H9 (cell line): ENCODE measurements at regions not wholly inside any gene's neighbourhood (a gene's known extent, or its start where the extent isn't known, plus 50 kb on each side); places are given as distances from the start of the nearest gene placed in this dataset.

ENCODE experiments used
- DNase-seq: peaks from one replicate; pipeline ENCODE4 v3.0.0-alpha.2; 2017
- H2AFZ ChIP-seq: one replicate; pipeline ENCODE4 v1.6.1; 2013; ENCODE audit warnings: mild to moderate bottlenecking, low read length, control low read depth, moderate library complexity
- H2AK5ac ChIP-seq: 2 replicates; pipeline ENCODE4 v1.6.1; 2013; ENCODE audit warnings: low read length, control low read depth, mixed read lengths; ENCODE audit not compliant: insufficient read length
- H2BK120ac ChIP-seq: one replicate; pipeline ENCODE4 v1.6.1; 2013; ENCODE audit warnings: low read depth, mild to moderate bottlenecking, low read length, control low read depth, inconsistent platforms; ENCODE audit not compliant: poor library complexity, severe bottlenecking
- H2BK12ac ChIP-seq: 2 replicates; pipeline ENCODE4 v1.6.1; 2013; ENCODE audit warnings: low read length, control low read depth, mixed read lengths, low read depth; ENCODE audit not compliant: insufficient read length
- H2BK15ac ChIP-seq: 2 replicates; pipeline ENCODE4 v1.6.1; 2013; ENCODE audit warnings: low read depth, low read length, control low read depth
- H2BK20ac ChIP-seq: one replicate; pipeline ENCODE4 v1.6.1; 2013; ENCODE audit warnings: low read depth, mild to moderate bottlenecking, low read length, control low read depth, inconsistent platforms; ENCODE audit not compliant: poor library complexity, severe bottlenecking
- H2BK5ac ChIP-seq: 2 replicates; pipeline ENCODE4 v1.6.1; 2013; ENCODE audit warnings: low read length, control low read depth, mixed read lengths; ENCODE audit not compliant: insufficient read length
- H3K14ac ChIP-seq: 2 replicates; pipeline ENCODE4 v1.6.1; 2013; ENCODE audit warnings: low read length, control low read depth; ENCODE audit not compliant: insufficient read depth
- H3K18ac ChIP-seq: 2 replicates; pipeline ENCODE4 v1.6.1; 2013; ENCODE audit warnings: low read depth, mild to moderate bottlenecking, mixed read lengths, low read length, control low read depth; ENCODE audit not compliant: insufficient read length
- H3K23ac ChIP-seq: 2 replicates; pipeline ENCODE4 v1.6.1; 2013; ENCODE audit warnings: low read length, control low read depth, mixed read lengths, low read depth; ENCODE audit not compliant: insufficient read length
- H3K23me2 ChIP-seq: 2 replicates; pipeline ENCODE4 v1.6.1; 2013; ENCODE audit warnings: low read depth, mild to moderate bottlenecking, mixed read lengths, low read length, control low read depth; ENCODE audit not compliant: insufficient read length, poor library complexity, severe bottlenecking
- H3K27ac ChIP-seq: 2 replicates; pipeline ENCODE4 v1.5.1; 2013; ENCODE audit warnings: low read length, control low read depth, mixed read lengths, low read depth; ENCODE audit not compliant: insufficient read length
- H3K27me3 ChIP-seq: 2 replicates; pipeline ENCODE4 v1.6.1; 2013; ENCODE audit warnings: low read length, control low read depth, inconsistent platforms; ENCODE audit not compliant: insufficient read depth
- H3K4ac ChIP-seq: 2 replicates; pipeline ENCODE4 v1.6.1; 2013; ENCODE audit warnings: low read depth, mild to moderate bottlenecking, control low read depth, inconsistent platforms, low read length, moderate library complexity
- H3K4me1 ChIP-seq: 2 replicates; pipeline ENCODE4 v1.6.1; 2013; ENCODE audit warnings: low read length, control low read depth, inconsistent platforms; ENCODE audit not compliant: insufficient read depth
- H3K4me2 ChIP-seq: 2 replicates; pipeline ENCODE4 v1.6.1; 2013; ENCODE audit warnings: low read length, control low read depth, mixed read lengths; ENCODE audit not compliant: insufficient read length, insufficient read depth
- H3K56ac ChIP-seq: 2 replicates; pipeline ENCODE4 v1.6.1; 2013; ENCODE audit warnings: low read depth, mild to moderate bottlenecking, mixed read lengths, low read length, control low read depth; ENCODE audit not compliant: insufficient read length
- H3K79me1 ChIP-seq: 2 replicates; pipeline ENCODE4 v1.6.1; 2013; ENCODE audit warnings: low read depth, mild to moderate bottlenecking, moderate library complexity, low read length, control low read depth, inconsistent platforms; ENCODE audit not compliant: insufficient read depth, poor library complexity, severe bottlenecking
- H3K79me2 ChIP-seq: 2 replicates; pipeline ENCODE4 v1.6.1; 2013; ENCODE audit warnings: low read length, control low read depth, inconsistent platforms; ENCODE audit not compliant: insufficient read depth
- H3K9ac ChIP-seq: 2 replicates; pipeline ENCODE4 v1.6.1; 2013; ENCODE audit warnings: low read length, control low read depth, mixed read lengths; ENCODE audit not compliant: insufficient read length; ENCODE audit errors: extremely low read depth
- H3K9me3 ChIP-seq: one replicate; pipeline ENCODE4 v1.6.1; 2013; ENCODE audit warnings: low read depth, low read length, inconsistent platforms; ENCODE audit not compliant: control insufficient read depth
- H3T11ph ChIP-seq: one replicate; pipeline ENCODE4 v1.6.1; 2013; ENCODE audit warnings: mild to moderate bottlenecking, low read length, control low read depth, inconsistent platforms
- H4K20me1 ChIP-seq: one replicate; pipeline ENCODE4 v1.6.1; 2013; ENCODE audit not compliant: control insufficient read depth, insufficient read length, insufficient read depth
- H4K5ac ChIP-seq: 2 replicates; pipeline ENCODE4 v1.6.1; 2013; ENCODE audit warnings: low read depth, mild to moderate bottlenecking, mixed read lengths, low read length, control low read depth; ENCODE audit not compliant: insufficient read length
- H4K8ac ChIP-seq: replicated peaks from 2 replicates; pipeline ENCODE4 v1.6.1; 2013; ENCODE audit warnings: low read length, control low read depth, mixed read lengths, low read depth; ENCODE audit not compliant: insufficient read length
- H4K91ac ChIP-seq: 2 replicates; pipeline ENCODE4 v1.6.1; 2013; ENCODE audit warnings: low read depth, mild to moderate bottlenecking, moderate library complexity, mixed read lengths, low read length, control low read depth; ENCODE audit not compliant: insufficient read length
- H3K27ac Mint-ChIP-seq, 3 experiments: 2 replicates in 2 of 3; 3 replicates in 1 of 3; pipeline ENCODE4 v1.8.0; 2020 to 2021; ENCODE audit warnings: mixed read lengths in 3 of 3, mild to moderate bottlenecking in 1 of 3, moderate library complexity in 1 of 3
- H3K27me3 Mint-ChIP-seq: 2 replicates; pipeline ENCODE4 v1.8.0; 2021; ENCODE audit warnings: low read depth, mild to moderate bottlenecking, moderate library complexity, mixed read lengths
- H3K36me3 Mint-ChIP-seq, 3 experiments: 2 replicates in 2 of 3; 3 replicates in 1 of 3; pipeline ENCODE4 v1.8.0; 2020 to 2021; ENCODE audit warnings: low read depth in 3 of 3, mixed read lengths in 3 of 3; ENCODE audit not compliant: insufficient read depth in 1 of 3
- H3K4me1 Mint-ChIP-seq, 2 experiments: 2 replicates each; pipeline ENCODE4 v1.8.0; 2020; ENCODE audit warnings: mixed read lengths in 2 of 2
- H3K4me3 Mint-ChIP-seq, 2 experiments: 2 replicates in 1 of 2; 3 replicates in 1 of 2; pipeline ENCODE4 v1.8.0; 2020 to 2021; ENCODE audit warnings: mild to moderate bottlenecking in 2 of 2, mixed read lengths in 2 of 2, moderate library complexity in 1 of 2
- H3K9me3 Mint-ChIP-seq, 2 experiments: 2 replicates in 1 of 2; 3 replicates in 1 of 2; pipeline ENCODE4 v1.8.0; 2020; ENCODE audit warnings: mild to moderate bottlenecking in 2 of 2, mixed read lengths in 2 of 2, moderate library complexity in 1 of 2
- WGBS: extraction: QIAGEN DNeasy Blood & Tissue Kit; methylation state at CpG from one replicate; pipeline ENCODE4 v1.1.7; 2013; ENCODE audit warnings: missing lambda C conversion rate, low lambda C conversion rate, mixed read lengths; ENCODE audit not compliant: insufficient read length; ENCODE audit errors: extremely low coverage; 5-methylcytosine and 5-hydroxymethylcytosine counted together
- TF ChIP-seq, protein P1 (sequence below): fragments of 200-600 bp; sonication (generic); conservative IDR thresholded peaks from 3 replicates; pipeline ENCODE4 v1.8.0; 2021; ENCODE audit warnings: antibody characterized with exemption, mild to moderate bottlenecking

DNA sequence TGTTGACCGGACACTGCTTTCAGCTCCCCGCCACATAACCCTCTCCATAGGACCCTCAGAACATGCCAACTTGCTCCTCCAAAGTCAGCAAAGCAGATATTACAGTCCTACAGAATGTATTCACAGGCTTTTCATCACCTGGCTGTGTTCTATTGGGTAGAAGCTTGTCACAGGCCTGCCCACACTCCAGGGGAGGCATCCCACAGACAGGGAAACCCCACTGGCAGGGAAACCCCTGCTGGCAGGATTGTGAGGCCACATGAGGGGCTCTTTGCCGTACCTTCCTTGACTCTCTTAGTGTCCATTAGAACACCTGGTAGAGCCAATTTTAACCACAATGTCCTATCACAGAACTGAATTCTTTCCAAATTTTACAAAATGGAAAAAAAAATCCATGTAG is 344.2 kb upstream of the MGMT start:
- no peak overlapping the region for H3K27ac ChIP-seq
- no peak overlapping the region for H2BK15ac ChIP-seq
- H3K4me3 Mint-ChIP-seq: no peak overlapping the region

More for the DNA sequence above, 344.2 kb upstream of the MGMT start:
- H3K79me1 ChIP-seq: no peaks in the 10 kb centered on the region
- no peak overlapping the region for H4K8ac ChIP-seq
- no peaks in the 10 kb centered on the region for H3K23me2 ChIP-seq
- no CpG with 5 or more reads among the region's 3 CpGs for WGBS
- H3K4me2 ChIP-seq: no peak overlapping the region
- no peaks in the 10 kb centered on the region for H4K20me1 ChIP-seq
- H3K4me1 ChIP-seq: no peaks in the 10 kb centered on the region
- Mint-ChIP-seq H3K4me1 (peaks cover 30 to 34% of the 10 kb centered on the region in 2 experiments), H3K36me3 (peaks cover 3 to 6% (median 4%) of the 10 kb centered on the region in 3 experiments; a peak in 5 of 7 replicates), H3K9me3 (peaks cover 5 to 6% of the 10 kb centered on the region in 2 experiments; a peak in 3 of 5 replicates), H3K27ac (no peak overlapping the region), H3K27me3 (0 out of 2 replicates have a peak, but pooled peaks cover 2% of the 10 kb centered on the region)
- TF ChIP-seq, protein P1, sequence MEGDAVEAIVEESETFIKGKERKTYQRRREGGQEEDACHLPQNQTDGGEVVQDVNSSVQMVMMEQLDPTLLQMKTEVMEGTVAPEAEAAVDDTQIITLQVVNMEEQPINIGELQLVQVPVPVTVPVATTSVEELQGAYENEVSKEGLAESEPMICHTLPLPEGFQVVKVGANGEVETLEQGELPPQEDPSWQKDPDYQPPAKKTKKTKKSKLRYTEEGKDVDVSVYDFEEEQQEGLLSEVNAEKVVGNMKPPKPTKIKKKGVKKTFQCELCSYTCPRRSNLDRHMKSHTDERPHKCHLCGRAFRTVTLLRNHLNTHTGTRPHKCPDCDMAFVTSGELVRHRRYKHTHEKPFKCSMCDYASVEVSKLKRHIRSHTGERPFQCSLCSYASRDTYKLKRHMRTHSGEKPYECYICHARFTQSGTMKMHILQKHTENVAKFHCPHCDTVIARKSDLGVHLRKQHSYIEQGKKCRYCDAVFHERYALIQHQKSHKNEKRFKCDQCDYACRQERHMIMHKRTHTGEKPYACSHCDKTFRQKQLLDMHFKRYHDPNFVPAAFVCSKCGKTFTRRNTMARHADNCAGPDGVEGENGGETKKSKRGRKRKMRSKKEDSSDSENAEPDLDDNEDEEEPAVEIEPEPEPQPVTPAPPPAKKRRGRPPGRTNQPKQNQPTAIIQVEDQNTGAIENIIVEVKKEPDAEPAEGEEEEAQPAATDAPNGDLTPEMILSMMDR: no peak
- H2AFZ ChIP-seq: no peak overlapping the region
- no peak overlapping the region for H3K23ac ChIP-seq
- no peak overlapping the region for H4K5ac ChIP-seq
- DNase-seq: peak; percentile 15
- H4K91ac ChIP-seq: no peak overlapping the region
- H3K27me3 ChIP-seq: no peaks in the 10 kb centered on the region
- H2BK5ac ChIP-seq: no peak overlapping the region
- no peak overlapping the region for H2BK120ac ChIP-seq
- H3T11ph ChIP-seq: no peak overlapping the region
- H3K56ac ChIP-seq: no peak overlapping the region
- H3K9me3 ChIP-seq: no peaks in the 10 kb centered on the region
- no peak overlapping the region for H3K4ac ChIP-seq
- H2AK5ac ChIP-seq: no peak overlapping the region
- H2BK12ac ChIP-seq: no peak overlapping the region
- no peak overlapping the region for H2BK20ac ChIP-seq
- no peaks in the 10 kb centered on the region for H3K79me2 ChIP-seq
- no peak overlapping the region for H3K18ac ChIP-seq
- no peak overlapping the region for H3K9ac ChIP-seq
- H3K14ac ChIP-seq: peak overlapping the region; percentile 75; the same call in 1 of the 2 replicates
